ENCODE measurements at regions not wholly inside any gene's neighbourhood (a gene's known extent, or its start where the extent isn't known, plus 50 kb on each side); places are given as distances from the start of the nearest gene placed in this dataset.

- no peaks in the 10 kb centered on the region for H3K9me3 ChIP-seq (ENCODE audit: low read length)
- ChIA-PET POLR2A (no interaction called here), CTCF (no interaction called here)
- Mint-ChIP-seq H3K36me3 (no peaks in the 10 kb centered on the region), H3K9me3 (peaks cover 0 to 3% (median 2%) of the 10 kb centered on the region in 5 donors), H3K4me1 (no peaks in the 10 kb centered on the region), H3K27ac (no peak overlapping the region), H3K4me3 (no peak overlapping the region), H3K27me3 (no peaks in the 10 kb centered on the region)
- no peaks in the 10 kb centered on the region for H3K4me1 ChIP-seq (ENCODE audit: insufficient read depth, low read length)
- no peak overlapping the region for H3K4me3 ChIP-seq (ENCODE audit: low read length)
- H3K27me3 ChIP-seq (ENCODE audit: insufficient read depth, low read length, poor library complexity, severe bottlenecking) = no peaks in the 10 kb centered on the region
- H3K27ac ChIP-seq (ENCODE audit: low read depth, low read length) = no peak overlapping the region
- no peak for DNase-seq
- H3K36me3 ChIP-seq (ENCODE audit: insufficient read depth, low read length) = no peaks in the 10 kb centered on the region
Measured at GRCh38 chr3:65177960-65178376, 490.2 kb upstream of the ADAMTS9 start.

GRCh38 chr3:65174713-65175112 lies 486.9 kb upstream of the ADAMTS9 start:
- ChIA-PET CTCF (no interaction called here), POLR2A (no interaction called here)
- H3K27me3 ChIP-seq (ENCODE audit: insufficient read depth, low read length, poor library complexity, severe bottlenecking) = no peaks in the 10 kb centered on the region
- H3K36me3 ChIP-seq (ENCODE audit: insufficient read depth, low read length) = no peaks in the 10 kb centered on the region
- Mint-ChIP-seq H3K4me3 (no peak overlapping the region), H3K27ac (no peak overlapping the region), H3K4me1 (no peaks in the 10 kb centered on the region), H3K27me3 (no peaks in the 10 kb centered on the region), H3K9me3 (peaks cover 0 to 8% (median 7%) of the 10 kb centered on the region in 5 donors), H3K36me3 (no peaks in the 10 kb centered on the region)
- no peaks in the 10 kb centered on the region for H3K4me1 ChIP-seq (ENCODE audit: insufficient read depth, low read length)
- H3K4me3 ChIP-seq (ENCODE audit: low read length) = no peak overlapping the region
- no peaks in the 10 kb centered on the region for H3K9me3 ChIP-seq (ENCODE audit: low read length)
- no peak for DNase-seq
- H3K27ac ChIP-seq (ENCODE audit: low read depth, low read length) = no peak overlapping the region

DNA sequence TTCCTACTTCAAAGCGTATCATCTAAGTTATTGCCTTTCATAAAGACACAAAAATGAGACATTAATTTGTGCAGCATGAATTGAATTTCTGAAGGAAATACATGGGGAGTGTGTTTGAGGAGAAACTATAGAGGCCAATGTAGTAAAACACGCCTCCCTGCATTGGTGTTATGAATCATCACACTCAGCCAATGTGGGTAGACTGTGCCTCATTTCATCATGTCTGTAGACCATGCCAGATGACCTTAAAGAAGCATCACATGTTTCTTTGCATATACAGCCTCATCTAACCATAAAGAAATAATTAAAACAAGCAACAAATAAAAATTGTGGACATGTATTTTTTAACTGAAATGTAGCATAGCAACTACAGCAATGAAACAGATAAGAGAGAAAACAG lies 486.0 kb upstream of the ADAMTS9 start:
- Mint-ChIP-seq H3K4me3 (no peak overlapping the region), H3K27me3 (no peaks in the 10 kb centered on the region), H3K9me3 (peaks cover 0 to 8% (median 6%) of the 10 kb centered on the region in 5 donors), H3K27ac (no peak overlapping the region), H3K36me3 (no peaks in the 10 kb centered on the region), H3K4me1 (no peaks in the 10 kb centered on the region)
- Histone ChIP-seq H3K9me3 (ENCODE audit: low read length) (no peaks in the 10 kb centered on the region), H3K27ac (ENCODE audit: low read depth, low read length) (no peak overlapping the region), H3K4me1 (ENCODE audit: insufficient read depth, low read length) (no peaks in the 10 kb centered on the region), H3K27me3 (ENCODE audit: insufficient read depth, low read length, poor library complexity, severe bottlenecking) (no peaks in the 10 kb centered on the region), H3K4me3 (ENCODE audit: low read length) (no peak overlapping the region), H3K36me3 (ENCODE audit: insufficient read depth, low read length) (no peaks in the 10 kb centered on the region)
- DNase-seq = no peak
- POLR2A ChIA-PET = no interaction called here
- CTCF ChIA-PET = no interaction called here

DNA sequence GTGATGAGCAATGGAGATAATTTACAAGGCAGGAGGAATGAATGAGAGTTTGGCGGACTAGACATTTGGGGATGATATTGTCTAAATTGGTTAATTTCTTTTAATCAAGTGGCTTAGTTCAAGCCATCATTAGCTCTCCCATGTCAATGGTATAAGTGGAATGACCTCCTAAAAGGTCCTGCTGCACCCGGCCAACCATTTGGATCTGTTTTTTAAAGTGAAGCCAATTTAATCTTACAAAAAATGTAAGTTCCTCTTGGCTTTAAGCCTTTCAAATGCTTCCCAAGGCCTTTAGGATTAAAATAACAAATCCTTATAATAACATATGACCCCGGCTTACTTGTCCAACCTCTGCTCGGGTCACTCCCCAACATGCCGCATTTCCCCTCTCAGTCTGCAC lies 484.4 kb upstream of the ADAMTS9 start:
- Mint-ChIP-seq H3K4me1 (no peaks in the 10 kb centered on the region), H3K27me3 (no peaks in the 10 kb centered on the region), H3K4me3 (no peak overlapping the region), H3K36me3 (no peaks in the 10 kb centered on the region), H3K27ac (no peak overlapping the region), H3K9me3 (peaks cover 3 to 10% (median 7%) of the 10 kb centered on the region in 5 donors)
- Histone ChIP-seq H3K4me1 (ENCODE audit: insufficient read depth, low read length) (no peaks in the 10 kb centered on the region), H3K9me3 (ENCODE audit: low read length) (no peaks in the 10 kb centered on the region), H3K27ac (ENCODE audit: low read depth, low read length) (no peak overlapping the region), H3K4me3 (ENCODE audit: low read length) (no peak overlapping the region), H3K36me3 (ENCODE audit: insufficient read depth, low read length) (no peaks in the 10 kb centered on the region), H3K27me3 (ENCODE audit: insufficient read depth, low read length, poor library complexity, severe bottlenecking) (no peaks in the 10 kb centered on the region)
- DNase-seq = no peak
- ChIA-PET POLR2A (no interaction called here), CTCF (no interaction called here)

- Histone ChIP-seq H3K27ac (ENCODE audit: low read depth, low read length) (no peak overlapping the region), H3K4me3 (ENCODE audit: low read length) (no peak overlapping the region), H3K4me1 (ENCODE audit: insufficient read depth, low read length) (no peaks in the 10 kb centered on the region), H3K36me3 (ENCODE audit: insufficient read depth, low read length) (no peaks in the 10 kb centered on the region), H3K27me3 (ENCODE audit: insufficient read depth, low read length, poor library complexity, severe bottlenecking) (no peaks in the 10 kb centered on the region), H3K9me3 (ENCODE audit: low read length) (no peaks in the 10 kb centered on the region)
- DNase-seq = no peak
- Mint-ChIP-seq H3K4me1 (no peaks in the 10 kb centered on the region), H3K9me3 (peaks cover 5 to 12% (median 9%) of the 10 kb centered on the region in 5 donors), H3K4me3 (no peak overlapping the region), H3K27me3 (no peaks in the 10 kb centered on the region), H3K27ac (no peak overlapping the region), H3K36me3 (no peaks in the 10 kb centered on the region)
- ChIA-PET CTCF (no interaction called here), POLR2A (no interaction called here)
Measured at GRCh38 chr3:65170390-65171042, 482.7 kb upstream of the ADAMTS9 start.

- Histone ChIP-seq H3K36me3 (ENCODE audit: insufficient read depth, low read length) (no peaks in the 10 kb centered on the region), H3K4me1 (ENCODE audit: insufficient read depth, low read length) (no peaks in the 10 kb centered on the region), H3K27me3 (ENCODE audit: insufficient read depth, low read length, poor library complexity, severe bottlenecking) (no peaks in the 10 kb centered on the region), H3K4me3 (ENCODE audit: low read length) (no peak overlapping the region), H3K27ac (ENCODE audit: low read depth, low read length) (no peak overlapping the region), H3K9me3 (ENCODE audit: low read length) (no peaks in the 10 kb centered on the region)
- CTCF ChIA-PET = no interaction called here
- Mint-ChIP-seq H3K27ac (no peak overlapping the region), H3K27me3 (no peaks in the 10 kb centered on the region), H3K9me3 (peaks cover 5 to 14% (median 12%) of the 10 kb centered on the region in 5 donors), H3K4me3 (no peak overlapping the region), H3K4me1 (no peaks in the 10 kb centered on the region), H3K36me3 (no peaks in the 10 kb centered on the region)
- POLR2A ChIA-PET = no interaction called here
- no peak for DNase-seq
Measured at GRCh38 chr3:65169961-65170360, 482.2 kb upstream of the ADAMTS9 start.

- H3K4me3 ChIP-seq (ENCODE audit: low read length) = no peak overlapping the region
- no peak overlapping the region for H3K27ac Mint-ChIP-seq
- no peaks in the 10 kb centered on the region for H3K4me1 Mint-ChIP-seq
- no peaks in the 10 kb centered on the region for H3K27me3 ChIP-seq (ENCODE audit: insufficient read depth, low read length, poor library complexity, severe bottlenecking)
- no peaks in the 10 kb centered on the region for H3K27me3 Mint-ChIP-seq
- no peaks in the 10 kb centered on the region for H3K9me3 ChIP-seq (ENCODE audit: low read length)
- no peaks in the 10 kb centered on the region for H3K36me3 Mint-ChIP-seq
- H3K9me3 Mint-ChIP-seq = peaks cover 5 to 24% (median 12%) of the 10 kb centered on the region in 5 donors
- ChIA-PET CTCF (no interaction called here), POLR2A (no interaction called here)
- DNase-seq = no peak
- H3K27ac ChIP-seq (ENCODE audit: low read depth, low read length) = no peak overlapping the region
- no peaks in the 10 kb centered on the region for H3K4me1 ChIP-seq (ENCODE audit: insufficient read depth, low read length)
- H3K36me3 ChIP-seq (ENCODE audit: insufficient read depth, low read length) = no peaks in the 10 kb centered on the region
- H3K4me3 Mint-ChIP-seq = no peak overlapping the region
Measured at GRCh38 chr3:65168547-65168946, 480.7 kb upstream of the ADAMTS9 start.

- no peak for DNase-seq
- no peak overlapping the region for H3K27ac Mint-ChIP-seq
- POLR2A ChIA-PET = no interaction called here
Measured at GRCh38 chr3:65166531-65166930, 478.7 kb upstream of the ADAMTS9 start.

GRCh38 chr3:65158023-65158422 lies 470.2 kb upstream of the ADAMTS9 start:
- Mint-ChIP-seq H3K9me3 (peaks cover 0 to 11% (median 5%) of the 10 kb centered on the region in 5 donors), H3K36me3 (peaks cover 0 to 1% (median 0%) of the 10 kb centered on the region in 3 donors)
- CTCF ChIA-PET = no interaction called here

More at GRCh38 chr3:65166531-65166930, 478.7 kb upstream of the ADAMTS9 start:
- Histone ChIP-seq H3K27me3 (ENCODE audit: insufficient read depth, low read length, poor library complexity, severe bottlenecking) (no peaks in the 10 kb centered on the region), H3K36me3 (ENCODE audit: insufficient read depth, low read length) (no peaks in the 10 kb centered on the region), H3K27ac (ENCODE audit: low read depth, low read length) (no peak overlapping the region), H3K9me3 (ENCODE audit: low read length) (no peaks in the 10 kb centered on the region), H3K4me3 (ENCODE audit: low read length) (no peak overlapping the region), H3K4me1 (ENCODE audit: insufficient read depth, low read length) (no peaks in the 10 kb centered on the region)
- peaks cover 5 to 27% (median 7%) of the 10 kb centered on the region in 5 donors for H3K9me3 Mint-ChIP-seq
- CTCF ChIA-PET = no interaction called here
- no peak overlapping the region for H3K4me3 Mint-ChIP-seq
- H3K4me1 Mint-ChIP-seq = no peaks in the 10 kb centered on the region
- no peaks in the 10 kb centered on the region for H3K36me3 Mint-ChIP-seq
- no peaks in the 10 kb centered on the region for H3K27me3 Mint-ChIP-seq

More at GRCh38 chr3:65158023-65158422, 470.2 kb upstream of the ADAMTS9 start:
- Mint-ChIP-seq H3K4me3 (no peak overlapping the region), H3K4me1 (no peaks in the 10 kb centered on the region), H3K27me3 (no peaks in the 10 kb centered on the region), H3K27ac (no peak overlapping the region)
- Histone ChIP-seq H3K27me3 (ENCODE audit: insufficient read depth, low read length, poor library complexity, severe bottlenecking) (no peaks in the 10 kb centered on the region), H3K36me3 (ENCODE audit: insufficient read depth, low read length) (no peaks in the 10 kb centered on the region), H3K4me3 (ENCODE audit: low read length) (no peak overlapping the region), H3K9me3 (ENCODE audit: low read length) (no peaks in the 10 kb centered on the region), H3K27ac (ENCODE audit: low read depth, low read length) (no peak overlapping the region), H3K4me1 (ENCODE audit: insufficient read depth, low read length) (no peaks in the 10 kb centered on the region)
- DNase-seq = no peak
- POLR2A ChIA-PET = no interaction called here
